H9 (cell line): ENCODE measurements at regions not wholly inside any gene's neighbourhood (a gene's known extent, or its start where the extent isn't known, plus 50 kb on each side); places are given as distances from the start of the nearest gene placed in this dataset.

ENCODE experiments used
- DNase-seq: peaks from one replicate; pipeline ENCODE4 v3.0.0-alpha.2; 2017
- H2AFZ ChIP-seq: one replicate; pipeline ENCODE4 v1.6.1; 2013; ENCODE audit warnings: mild to moderate bottlenecking, low read length, control low read depth, moderate library complexity
- H2AK5ac ChIP-seq: 2 replicates; pipeline ENCODE4 v1.6.1; 2013; ENCODE audit warnings: low read length, control low read depth, mixed read lengths; ENCODE audit not compliant: insufficient read length
- H2BK120ac ChIP-seq: one replicate; pipeline ENCODE4 v1.6.1; 2013; ENCODE audit warnings: low read depth, mild to moderate bottlenecking, low read length, control low read depth, inconsistent platforms; ENCODE audit not compliant: poor library complexity, severe bottlenecking
- H2BK12ac ChIP-seq: 2 replicates; pipeline ENCODE4 v1.6.1; 2013; ENCODE audit warnings: low read length, control low read depth, mixed read lengths, low read depth; ENCODE audit not compliant: insufficient read length
- H2BK15ac ChIP-seq: 2 replicates; pipeline ENCODE4 v1.6.1; 2013; ENCODE audit warnings: low read depth, low read length, control low read depth
- H2BK20ac ChIP-seq: one replicate; pipeline ENCODE4 v1.6.1; 2013; ENCODE audit warnings: low read depth, mild to moderate bottlenecking, low read length, control low read depth, inconsistent platforms; ENCODE audit not compliant: poor library complexity, severe bottlenecking
- H2BK5ac ChIP-seq: 2 replicates; pipeline ENCODE4 v1.6.1; 2013; ENCODE audit warnings: low read length, control low read depth, mixed read lengths; ENCODE audit not compliant: insufficient read length
- H3K14ac ChIP-seq: 2 replicates; pipeline ENCODE4 v1.6.1; 2013; ENCODE audit warnings: low read length, control low read depth; ENCODE audit not compliant: insufficient read depth
- H3K18ac ChIP-seq: 2 replicates; pipeline ENCODE4 v1.6.1; 2013; ENCODE audit warnings: low read depth, mild to moderate bottlenecking, mixed read lengths, low read length, control low read depth; ENCODE audit not compliant: insufficient read length
- H3K23ac ChIP-seq: 2 replicates; pipeline ENCODE4 v1.6.1; 2013; ENCODE audit warnings: low read length, control low read depth, mixed read lengths, low read depth; ENCODE audit not compliant: insufficient read length
- H3K23me2 ChIP-seq: 2 replicates; pipeline ENCODE4 v1.6.1; 2013; ENCODE audit warnings: low read depth, mild to moderate bottlenecking, mixed read lengths, low read length, control low read depth; ENCODE audit not compliant: insufficient read length, poor library complexity, severe bottlenecking
- H3K27ac ChIP-seq: 2 replicates; pipeline ENCODE4 v1.5.1; 2013; ENCODE audit warnings: low read length, control low read depth, mixed read lengths, low read depth; ENCODE audit not compliant: insufficient read length
- H3K27me3 ChIP-seq: 2 replicates; pipeline ENCODE4 v1.6.1; 2013; ENCODE audit warnings: low read length, control low read depth, inconsistent platforms; ENCODE audit not compliant: insufficient read depth
- H3K4ac ChIP-seq: 2 replicates; pipeline ENCODE4 v1.6.1; 2013; ENCODE audit warnings: low read depth, mild to moderate bottlenecking, control low read depth, inconsistent platforms, low read length, moderate library complexity
- H3K4me1 ChIP-seq: 2 replicates; pipeline ENCODE4 v1.6.1; 2013; ENCODE audit warnings: low read length, control low read depth, inconsistent platforms; ENCODE audit not compliant: insufficient read depth
- H3K4me2 ChIP-seq: 2 replicates; pipeline ENCODE4 v1.6.1; 2013; ENCODE audit warnings: low read length, control low read depth, mixed read lengths; ENCODE audit not compliant: insufficient read length, insufficient read depth
- H3K56ac ChIP-seq: 2 replicates; pipeline ENCODE4 v1.6.1; 2013; ENCODE audit warnings: low read depth, mild to moderate bottlenecking, mixed read lengths, low read length, control low read depth; ENCODE audit not compliant: insufficient read length
- H3K79me1 ChIP-seq: 2 replicates; pipeline ENCODE4 v1.6.1; 2013; ENCODE audit warnings: low read depth, mild to moderate bottlenecking, moderate library complexity, low read length, control low read depth, inconsistent platforms; ENCODE audit not compliant: insufficient read depth, poor library complexity, severe bottlenecking
- H3K79me2 ChIP-seq: 2 replicates; pipeline ENCODE4 v1.6.1; 2013; ENCODE audit warnings: low read length, control low read depth, inconsistent platforms; ENCODE audit not compliant: insufficient read depth
- H3K9ac ChIP-seq: 2 replicates; pipeline ENCODE4 v1.6.1; 2013; ENCODE audit warnings: low read length, control low read depth, mixed read lengths; ENCODE audit not compliant: insufficient read length; ENCODE audit errors: extremely low read depth
- H3K9me3 ChIP-seq: one replicate; pipeline ENCODE4 v1.6.1; 2013; ENCODE audit warnings: low read depth, low read length, inconsistent platforms; ENCODE audit not compliant: control insufficient read depth
- H3T11ph ChIP-seq: one replicate; pipeline ENCODE4 v1.6.1; 2013; ENCODE audit warnings: mild to moderate bottlenecking, low read length, control low read depth, inconsistent platforms
- H4K20me1 ChIP-seq: one replicate; pipeline ENCODE4 v1.6.1; 2013; ENCODE audit not compliant: control insufficient read depth, insufficient read length, insufficient read depth
- H4K5ac ChIP-seq: 2 replicates; pipeline ENCODE4 v1.6.1; 2013; ENCODE audit warnings: low read depth, mild to moderate bottlenecking, mixed read lengths, low read length, control low read depth; ENCODE audit not compliant: insufficient read length
- H4K8ac ChIP-seq: replicated peaks from 2 replicates; pipeline ENCODE4 v1.6.1; 2013; ENCODE audit warnings: low read length, control low read depth, mixed read lengths, low read depth; ENCODE audit not compliant: insufficient read length
- H4K91ac ChIP-seq: 2 replicates; pipeline ENCODE4 v1.6.1; 2013; ENCODE audit warnings: low read depth, mild to moderate bottlenecking, moderate library complexity, mixed read lengths, low read length, control low read depth; ENCODE audit not compliant: insufficient read length
- H3K27ac Mint-ChIP-seq, 3 experiments: 2 replicates in 2 of 3; 3 replicates in 1 of 3; pipeline ENCODE4 v1.8.0; 2020 to 2021; ENCODE audit warnings: mixed read lengths in 3 of 3, mild to moderate bottlenecking in 1 of 3, moderate library complexity in 1 of 3
- H3K27me3 Mint-ChIP-seq: 2 replicates; pipeline ENCODE4 v1.8.0; 2021; ENCODE audit warnings: low read depth, mild to moderate bottlenecking, moderate library complexity, mixed read lengths
- H3K36me3 Mint-ChIP-seq, 3 experiments: 2 replicates in 2 of 3; 3 replicates in 1 of 3; pipeline ENCODE4 v1.8.0; 2020 to 2021; ENCODE audit warnings: low read depth in 3 of 3, mixed read lengths in 3 of 3; ENCODE audit not compliant: insufficient read depth in 1 of 3
- H3K4me1 Mint-ChIP-seq, 2 experiments: 2 replicates each; pipeline ENCODE4 v1.8.0; 2020; ENCODE audit warnings: mixed read lengths in 2 of 2
- H3K4me3 Mint-ChIP-seq, 2 experiments: 2 replicates in 1 of 2; 3 replicates in 1 of 2; pipeline ENCODE4 v1.8.0; 2020 to 2021; ENCODE audit warnings: mild to moderate bottlenecking in 2 of 2, mixed read lengths in 2 of 2, moderate library complexity in 1 of 2
- H3K9me3 Mint-ChIP-seq, 2 experiments: 2 replicates in 1 of 2; 3 replicates in 1 of 2; pipeline ENCODE4 v1.8.0; 2020; ENCODE audit warnings: mild to moderate bottlenecking in 2 of 2, mixed read lengths in 2 of 2, moderate library complexity in 1 of 2
- TF ChIP-seq, protein P1 (sequence below): fragments of 200-600 bp; sonication (generic); conservative IDR thresholded peaks from 3 replicates; pipeline ENCODE4 v1.8.0; 2021; ENCODE audit warnings: antibody characterized with exemption, mild to moderate bottlenecking

DNA sequence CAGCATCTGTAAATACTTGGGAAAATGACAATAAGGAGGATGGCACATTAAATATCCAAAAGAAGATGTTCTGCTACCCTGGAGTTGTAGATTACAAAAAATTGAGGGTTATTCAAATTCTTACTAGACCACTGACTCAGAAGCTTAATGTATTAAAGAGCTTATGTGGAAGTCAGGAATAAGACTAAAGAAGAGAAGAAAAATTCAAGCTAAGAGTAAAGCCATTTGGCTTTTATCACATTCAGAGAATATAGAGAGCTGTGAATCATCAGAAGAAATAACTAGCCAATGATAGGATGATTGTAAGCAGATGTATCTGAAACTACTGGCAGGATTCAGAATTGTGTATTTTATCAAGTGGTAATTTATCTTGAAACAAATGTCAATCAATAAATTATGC is 237.0 kb downstream of the TBX15 start:
- Histone ChIP-seq H2BK120ac (no peak overlapping the region), H3K4me2 (no peak overlapping the region), H2AFZ (no peak overlapping the region), H2BK15ac (no peak overlapping the region), H3K4ac (no peak overlapping the region), H3K56ac (no peak overlapping the region), H4K8ac (no peak overlapping the region), H3K23me2 (no peaks in the 10 kb centered on the region), H3K27ac (no peak overlapping the region), H3T11ph (no peak overlapping the region), H3K4me1 (no peaks in the 10 kb centered on the region), H4K20me1 (no peaks in the 10 kb centered on the region), H4K5ac (no peak overlapping the region), H2BK12ac (no peak overlapping the region), H4K91ac (no peak overlapping the region), H2BK5ac (no peak overlapping the region), H2BK20ac (no peak overlapping the region), H3K9ac (no peak overlapping the region), H3K23ac (no peak overlapping the region), H2AK5ac (no peak overlapping the region), H3K27me3 (peaks cover 10% of the 10 kb centered on the region; the same call in 1 of the 2 replicates), H3K9me3 (no peaks in the 10 kb centered on the region), H3K18ac (no peak overlapping the region), H3K79me1 (no peaks in the 10 kb centered on the region), H3K14ac (no peak overlapping the region), H3K79me2 (no peaks in the 10 kb centered on the region)
- Mint-ChIP-seq H3K27me3 (peaks cover 54% of the 10 kb centered on the region), H3K9me3 (no peaks in the 10 kb centered on the region), H3K4me1 (peaks cover 8 to 14% of the 10 kb centered on the region in 2 experiments), H3K4me3 (no peak overlapping the region), H3K27ac (no peak overlapping the region), H3K36me3 (no peaks in the 10 kb centered on the region)
- TF ChIP-seq, protein P1, sequence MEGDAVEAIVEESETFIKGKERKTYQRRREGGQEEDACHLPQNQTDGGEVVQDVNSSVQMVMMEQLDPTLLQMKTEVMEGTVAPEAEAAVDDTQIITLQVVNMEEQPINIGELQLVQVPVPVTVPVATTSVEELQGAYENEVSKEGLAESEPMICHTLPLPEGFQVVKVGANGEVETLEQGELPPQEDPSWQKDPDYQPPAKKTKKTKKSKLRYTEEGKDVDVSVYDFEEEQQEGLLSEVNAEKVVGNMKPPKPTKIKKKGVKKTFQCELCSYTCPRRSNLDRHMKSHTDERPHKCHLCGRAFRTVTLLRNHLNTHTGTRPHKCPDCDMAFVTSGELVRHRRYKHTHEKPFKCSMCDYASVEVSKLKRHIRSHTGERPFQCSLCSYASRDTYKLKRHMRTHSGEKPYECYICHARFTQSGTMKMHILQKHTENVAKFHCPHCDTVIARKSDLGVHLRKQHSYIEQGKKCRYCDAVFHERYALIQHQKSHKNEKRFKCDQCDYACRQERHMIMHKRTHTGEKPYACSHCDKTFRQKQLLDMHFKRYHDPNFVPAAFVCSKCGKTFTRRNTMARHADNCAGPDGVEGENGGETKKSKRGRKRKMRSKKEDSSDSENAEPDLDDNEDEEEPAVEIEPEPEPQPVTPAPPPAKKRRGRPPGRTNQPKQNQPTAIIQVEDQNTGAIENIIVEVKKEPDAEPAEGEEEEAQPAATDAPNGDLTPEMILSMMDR, result no peak
- no peak for DNase-seq
